Glutamatergic neuron (in vitro differentiated cells): ENCODE measurements at regions not wholly inside any gene's neighbourhood (a gene's known extent, or its start where the extent isn't known, plus 50 kb on each side); places are given as distances from the start of the nearest gene placed in this dataset.
A peak's percentile ranks its signal among the peaks of the same experiment; 100 is the strongest.

Experiments used
- DNase-seq: peaks from one replicate; pipeline ENCODE4 v3.0.0; 2022
- H3K27ac Mint-ChIP-seq: one replicate; pipeline ENCODE4 v1.8.0; 2020; ENCODE audit warnings: mild to moderate bottlenecking, mixed read lengths, inconsistent platforms; ENCODE audit not compliant: unreplicated experiment
- H3K27me3 Mint-ChIP-seq: one replicate; pipeline ENCODE4 v1.8.0; 2020; ENCODE audit warnings: mild to moderate bottlenecking, moderate library complexity, mixed read lengths, inconsistent platforms; ENCODE audit not compliant: unreplicated experiment
- H3K36me3 Mint-ChIP-seq: one replicate; pipeline ENCODE4 v1.8.0; 2020; ENCODE audit warnings: mild to moderate bottlenecking, mixed read lengths, inconsistent platforms; ENCODE audit not compliant: unreplicated experiment
- H3K4me1 Mint-ChIP-seq: one replicate; pipeline ENCODE4 v1.8.0; 2020; ENCODE audit warnings: mild to moderate bottlenecking, low read depth, mixed read lengths, inconsistent platforms; ENCODE audit not compliant: unreplicated experiment
- H3K4me3 Mint-ChIP-seq: one replicate; pipeline ENCODE4 v1.8.0; 2020; ENCODE audit warnings: mild to moderate bottlenecking, mixed read lengths, inconsistent platforms; ENCODE audit not compliant: unreplicated experiment
- H3K9me3 Mint-ChIP-seq: one replicate; pipeline ENCODE4 v1.8.0; 2020; ENCODE audit warnings: mild to moderate bottlenecking, moderate library complexity, mixed read lengths, inconsistent platforms; ENCODE audit not compliant: unreplicated experiment
- TF ChIP-seq, protein P1 (sequence below): fragments of 200-600 bp; sonication (generic); IDR thresholded peaks from one replicate; pipeline ENCODE4 v1.5.0; 2021; ENCODE audit not compliant: partially characterized antibody, unreplicated experiment

DNA sequence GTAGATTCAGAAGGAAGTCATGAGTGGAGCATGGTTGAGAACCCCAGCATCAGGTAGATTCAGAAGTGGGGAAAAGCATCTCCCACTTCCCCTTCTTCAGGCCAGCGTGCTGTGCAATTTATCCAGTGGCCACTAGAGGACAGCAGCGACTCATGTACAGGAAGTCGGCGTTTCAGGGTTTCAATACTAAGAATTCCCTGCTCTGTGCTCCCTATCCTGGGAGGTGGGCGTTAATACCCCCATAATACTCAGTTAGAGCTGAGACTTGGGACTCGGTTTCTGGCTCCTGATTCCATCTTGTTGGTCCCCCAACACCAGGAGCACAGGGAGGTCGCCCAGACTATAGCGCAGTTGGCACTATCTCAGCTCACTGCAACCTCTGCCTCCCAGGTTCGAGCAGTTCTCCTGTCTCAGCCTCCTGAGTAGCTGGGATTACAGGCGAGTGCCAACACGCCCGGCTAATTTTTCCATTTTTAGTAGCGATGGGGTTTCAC, 75.3 kb upstream of the AMZ2 start:
- Mint-ChIP-seq H3K27ac (no peak overlapping the region), H3K36me3 (peaks cover 5% of the 10 kb centered on the region), H3K9me3 (peaks cover 3% of the 10 kb centered on the region), H3K27me3 (peaks cover 7% of the 10 kb centered on the region), H3K4me3 (no peak overlapping the region), H3K4me1 (peaks cover 1% of the 10 kb centered on the region)
- peak; percentile 84 for DNase-seq
- TF ChIP-seq, protein P1, sequence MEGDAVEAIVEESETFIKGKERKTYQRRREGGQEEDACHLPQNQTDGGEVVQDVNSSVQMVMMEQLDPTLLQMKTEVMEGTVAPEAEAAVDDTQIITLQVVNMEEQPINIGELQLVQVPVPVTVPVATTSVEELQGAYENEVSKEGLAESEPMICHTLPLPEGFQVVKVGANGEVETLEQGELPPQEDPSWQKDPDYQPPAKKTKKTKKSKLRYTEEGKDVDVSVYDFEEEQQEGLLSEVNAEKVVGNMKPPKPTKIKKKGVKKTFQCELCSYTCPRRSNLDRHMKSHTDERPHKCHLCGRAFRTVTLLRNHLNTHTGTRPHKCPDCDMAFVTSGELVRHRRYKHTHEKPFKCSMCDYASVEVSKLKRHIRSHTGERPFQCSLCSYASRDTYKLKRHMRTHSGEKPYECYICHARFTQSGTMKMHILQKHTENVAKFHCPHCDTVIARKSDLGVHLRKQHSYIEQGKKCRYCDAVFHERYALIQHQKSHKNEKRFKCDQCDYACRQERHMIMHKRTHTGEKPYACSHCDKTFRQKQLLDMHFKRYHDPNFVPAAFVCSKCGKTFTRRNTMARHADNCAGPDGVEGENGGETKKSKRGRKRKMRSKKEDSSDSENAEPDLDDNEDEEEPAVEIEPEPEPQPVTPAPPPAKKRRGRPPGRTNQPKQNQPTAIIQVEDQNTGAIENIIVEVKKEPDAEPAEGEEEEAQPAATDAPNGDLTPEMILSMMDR = peak; percentile 95

DNA sequence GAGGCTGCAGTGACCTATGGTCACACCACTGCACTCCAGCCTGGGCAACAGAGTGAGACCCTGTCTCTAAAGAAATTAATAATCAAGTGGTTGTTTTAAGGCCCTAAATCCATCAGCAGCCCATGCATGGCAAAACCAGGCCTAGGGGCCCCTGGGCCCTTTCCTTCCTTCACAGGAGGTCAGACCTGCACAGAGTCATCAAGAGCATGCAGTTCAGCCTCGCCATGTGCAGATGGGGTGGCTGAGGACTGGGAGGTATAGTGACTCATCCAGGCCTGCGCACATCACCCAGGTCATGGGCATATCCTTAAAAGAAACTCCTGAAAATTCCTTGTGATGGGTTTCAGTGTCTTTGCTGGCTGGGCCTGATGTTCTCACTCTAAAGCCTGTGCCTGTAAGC, 72.4 kb upstream of the AMZ2 start:
- no peak overlapping the region for H3K27ac Mint-ChIP-seq
- H3K36me3 Mint-ChIP-seq = peaks cover 5% of the 10 kb centered on the region
- peaks cover 4% of the 10 kb centered on the region for H3K9me3 Mint-ChIP-seq
- TF ChIP-seq, protein P1 = no peak
- H3K27me3 Mint-ChIP-seq = peaks cover 7% of the 10 kb centered on the region
- DNase-seq = no peak
- peaks cover 1% of the 10 kb centered on the region for H3K4me1 Mint-ChIP-seq
- H3K4me3 Mint-ChIP-seq = no peak overlapping the region

DNA sequence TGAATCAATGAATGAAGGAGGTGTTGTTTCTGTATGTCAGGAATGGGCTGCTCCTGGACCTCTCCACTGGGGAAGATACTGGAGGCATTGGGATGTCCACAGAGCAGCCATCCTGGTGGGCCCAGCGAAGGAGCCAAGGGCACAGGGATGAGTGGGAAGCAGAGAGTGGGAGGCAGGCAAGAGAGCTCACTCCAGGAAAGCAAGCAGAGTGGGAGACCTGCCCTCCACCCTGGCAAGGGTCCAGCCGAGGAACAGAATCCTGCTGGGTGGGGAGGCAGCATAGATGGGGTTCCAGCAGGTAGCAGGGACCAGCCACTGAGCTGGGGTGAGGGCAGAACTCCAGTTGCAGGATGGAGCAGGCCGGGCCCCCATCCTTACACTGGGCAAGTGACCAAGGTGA, 71.9 kb upstream of the AMZ2 start:
- no peak for DNase-seq
- peaks cover 5% of the 10 kb centered on the region for H3K36me3 Mint-ChIP-seq
- no peak overlapping the region for H3K27ac Mint-ChIP-seq
- H3K4me1 Mint-ChIP-seq = peaks cover 1% of the 10 kb centered on the region
- no peak overlapping the region for H3K4me3 Mint-ChIP-seq
- H3K9me3 Mint-ChIP-seq = peaks cover 4% of the 10 kb centered on the region
- H3K27me3 Mint-ChIP-seq = peaks cover 6% of the 10 kb centered on the region
- TF ChIP-seq, protein P1 = no peak

GRCh38 chr17:68176718-68177117, 71.1 kb upstream of the AMZ2 start:
- peaks cover 4% of the 10 kb centered on the region for H3K9me3 Mint-ChIP-seq
- no peak overlapping the region for H3K27ac Mint-ChIP-seq
- no peak overlapping the region for H3K4me3 Mint-ChIP-seq
- H3K4me1 Mint-ChIP-seq = peaks cover 1% of the 10 kb centered on the region
- peaks cover 6% of the 10 kb centered on the region for H3K27me3 Mint-ChIP-seq
- DNase-seq = no peak
- H3K36me3 Mint-ChIP-seq = peaks cover 5% of the 10 kb centered on the region
- TF ChIP-seq, protein P1 = no peak

DNA sequence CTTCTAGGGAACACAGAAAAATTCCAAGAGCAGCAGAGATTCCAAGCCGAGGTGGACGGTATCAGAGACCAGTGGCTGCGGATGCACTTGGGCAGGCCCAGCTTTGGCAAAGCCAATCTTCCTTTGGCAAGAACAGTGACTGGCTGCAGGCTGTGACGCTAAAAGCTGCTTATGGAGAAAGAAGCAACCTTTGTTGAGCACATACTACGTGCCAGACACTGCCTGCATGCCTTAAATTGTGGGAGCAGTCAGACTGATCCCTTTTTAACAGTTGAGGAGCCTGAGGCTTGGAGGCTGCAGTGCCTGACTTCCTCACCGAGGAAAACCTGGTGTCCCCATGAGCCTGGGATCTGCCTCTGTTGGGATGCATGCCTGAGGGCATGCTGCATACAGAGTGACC, 69.0 kb upstream of the AMZ2 start:
- Mint-ChIP-seq H3K4me3 (no peak overlapping the region), H3K27ac (no peak overlapping the region), H3K9me3 (peaks cover 3% of the 10 kb centered on the region), H3K36me3 (peaks cover 5% of the 10 kb centered on the region), H3K4me1 (peaks cover 1% of the 10 kb centered on the region), H3K27me3 (peaks cover 4% of the 10 kb centered on the region)
- TF ChIP-seq, protein P1 = no peak
- DNase-seq = no peak
